OCI-LY1 (cell line): ENCODE measurements at regions not wholly inside any gene's neighbourhood (a gene's known extent, or its start where the extent isn't known, plus 50 kb on each side); places are given as distances from the start of the nearest gene placed in this dataset.
"Not testable (repeated sequence)": the region's sequence is repeated elsewhere in the genome, so short reads cannot be mapped to it uniquely, and the experiment has no call there.

Experiments used
- CTCF ChIP-seq: fragments of 200-600 bp; sonication (generic), shearing (Covaris generic); IDR thresholded peaks from 2 replicates; pipeline ENCODE4 v1.5.1; 2017; ENCODE audit warnings: mild to moderate bottlenecking, antibody characterized with exemption, low read length, moderate library complexity, mixed read lengths
- EZH2 ChIP-seq: fragments of 200-600 bp; sonication (generic), shearing (Covaris generic); IDR thresholded peaks from 2 replicates; pipeline ENCODE4 v1.8.0; 2017; ENCODE audit warnings: borderline replicate concordance, mixed run types, mild to moderate bottlenecking, antibody characterized with exemption, low read length, moderate library complexity, mixed read lengths

DNA sequence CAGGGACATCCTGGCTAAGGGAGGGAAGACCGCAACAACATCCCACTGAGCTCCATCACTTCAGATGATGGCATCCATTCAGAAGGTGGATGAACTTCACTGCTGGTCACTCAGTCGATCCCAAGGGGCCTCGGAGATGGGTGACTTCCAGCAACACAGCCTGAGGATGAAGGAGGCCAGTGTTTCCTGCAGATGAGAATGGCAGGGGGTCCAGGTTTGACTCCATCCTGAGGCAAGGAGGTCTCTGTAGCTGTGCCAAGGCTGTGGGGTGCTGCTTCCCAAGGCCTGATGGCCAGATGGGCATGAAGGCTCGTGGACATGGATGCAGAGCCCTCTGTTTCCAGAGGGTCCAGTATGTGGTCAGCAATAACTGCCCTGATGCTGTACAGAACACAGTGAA lies 2693.4 kb upstream of the DEFB115 start:
- TF ChIP-seq EZH2, CTCF: not testable (repeated sequence)
